ENCODE measurements at regions not wholly inside any gene's neighbourhood (a gene's known extent, or its start where the extent isn't known, plus 50 kb on each side); places are given as distances from the start of the nearest gene placed in this dataset.
A peak's percentile ranks its signal among the peaks of the same experiment; 100 is the strongest.
"Not testable (repeated sequence)": the region's sequence is repeated elsewhere in the genome, so short reads cannot be mapped to it uniquely, and the experiment has no call there.

GRCh38 chr17:62150471-62150870, 85.4 kb upstream of the MED13 start:
- DNase-seq = no peak

DNA sequence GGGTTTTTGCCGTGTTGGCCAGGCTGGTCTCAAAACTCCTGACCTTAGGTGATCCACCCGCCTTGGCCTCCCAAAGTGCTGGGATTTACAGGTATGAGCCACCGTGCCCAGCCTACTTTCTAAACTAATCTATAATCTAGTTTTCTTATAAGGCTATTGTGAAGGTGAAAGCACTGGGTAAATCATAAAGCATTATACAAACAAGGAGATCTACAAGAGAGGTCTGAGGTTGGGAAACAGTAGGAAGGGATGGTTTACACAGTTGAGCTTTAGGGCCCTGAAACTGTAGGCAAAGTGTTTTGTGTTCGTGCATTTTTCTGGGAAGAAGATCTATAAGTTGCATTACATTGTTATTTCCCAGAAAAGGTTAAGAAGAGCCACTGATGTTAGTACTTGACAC, 84.9 kb upstream of the MED13 start:
- DNase-seq = no peak

DNA sequence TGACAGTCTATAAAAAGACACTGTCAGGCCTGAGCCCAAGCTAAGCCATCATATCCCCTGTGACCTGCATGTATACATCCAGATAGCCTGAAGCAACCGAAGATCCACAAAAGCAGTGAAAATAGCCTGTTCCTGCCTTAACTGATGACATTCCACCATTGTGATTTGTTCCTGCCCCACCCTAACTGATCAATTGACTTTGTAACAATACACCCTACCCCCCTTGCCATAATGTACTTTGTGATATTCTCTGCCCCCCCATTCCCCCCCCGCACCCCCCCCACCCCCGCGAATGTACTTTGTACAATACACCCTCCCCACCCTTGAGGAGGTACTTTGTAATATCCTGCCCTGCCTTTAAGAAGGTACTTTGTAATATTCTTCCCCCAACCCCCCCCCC, 82.2 kb upstream of the MED13 start:
- DNase-seq = no peak

DNA sequence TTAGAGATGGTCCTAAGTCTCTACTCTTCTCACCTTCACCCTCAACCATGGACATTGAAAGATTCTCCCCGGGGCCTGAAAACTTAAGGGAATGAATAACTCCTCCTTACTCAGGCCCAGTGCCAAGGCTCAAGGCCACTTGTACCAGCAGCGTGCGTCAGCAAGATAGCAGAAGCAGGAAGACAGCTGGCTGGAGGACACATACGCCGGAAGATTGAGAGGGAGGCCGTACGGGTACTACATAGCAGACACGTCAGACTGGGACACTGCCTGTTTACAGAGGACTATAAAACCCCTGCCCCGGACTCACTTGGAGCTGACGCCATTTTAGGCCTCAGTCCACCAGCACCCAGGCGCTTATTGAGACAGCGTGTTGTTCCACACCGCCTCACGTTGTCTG, 75.8 kb upstream of the MED13 start:
- peak; percentile 90 for DNase-seq

GRCh38 chr17:62140376-62140775, 75.3 kb upstream of the MED13 start:
- DNase-seq = no peak

- not testable (repeated sequence) for DNase-seq
Observed at GRCh38 chr17:62139690-62140354, 74.7 kb upstream of the MED13 start.

GRCh38 chr17:62139141-62139540, 74.1 kb upstream of the MED13 start:
- DNase-seq = no peak

DNA sequence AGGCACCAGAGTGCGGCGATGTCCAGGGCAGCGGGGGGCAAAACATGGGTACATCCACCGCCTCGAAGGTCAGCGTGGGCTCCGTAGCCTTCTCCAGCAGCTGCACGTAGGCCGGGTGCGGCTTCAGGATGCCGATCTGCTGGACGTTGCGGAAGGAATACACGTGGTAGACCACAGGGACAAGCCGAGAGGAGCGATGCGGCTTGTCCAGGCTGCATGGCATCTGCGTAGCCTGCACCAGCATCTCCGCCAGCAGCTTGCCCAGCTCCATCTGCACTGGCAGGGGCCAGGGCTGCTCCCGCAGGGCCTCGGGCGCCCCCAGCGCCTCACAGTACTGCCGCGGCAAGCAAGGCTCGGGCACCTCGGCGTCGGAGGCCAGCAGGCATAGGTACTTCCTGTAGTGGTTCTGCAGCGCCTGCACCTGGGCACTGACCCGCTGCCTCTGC, 73.6 kb upstream of the MED13 start:
- DNase-seq = peak; percentile 48

DNA sequence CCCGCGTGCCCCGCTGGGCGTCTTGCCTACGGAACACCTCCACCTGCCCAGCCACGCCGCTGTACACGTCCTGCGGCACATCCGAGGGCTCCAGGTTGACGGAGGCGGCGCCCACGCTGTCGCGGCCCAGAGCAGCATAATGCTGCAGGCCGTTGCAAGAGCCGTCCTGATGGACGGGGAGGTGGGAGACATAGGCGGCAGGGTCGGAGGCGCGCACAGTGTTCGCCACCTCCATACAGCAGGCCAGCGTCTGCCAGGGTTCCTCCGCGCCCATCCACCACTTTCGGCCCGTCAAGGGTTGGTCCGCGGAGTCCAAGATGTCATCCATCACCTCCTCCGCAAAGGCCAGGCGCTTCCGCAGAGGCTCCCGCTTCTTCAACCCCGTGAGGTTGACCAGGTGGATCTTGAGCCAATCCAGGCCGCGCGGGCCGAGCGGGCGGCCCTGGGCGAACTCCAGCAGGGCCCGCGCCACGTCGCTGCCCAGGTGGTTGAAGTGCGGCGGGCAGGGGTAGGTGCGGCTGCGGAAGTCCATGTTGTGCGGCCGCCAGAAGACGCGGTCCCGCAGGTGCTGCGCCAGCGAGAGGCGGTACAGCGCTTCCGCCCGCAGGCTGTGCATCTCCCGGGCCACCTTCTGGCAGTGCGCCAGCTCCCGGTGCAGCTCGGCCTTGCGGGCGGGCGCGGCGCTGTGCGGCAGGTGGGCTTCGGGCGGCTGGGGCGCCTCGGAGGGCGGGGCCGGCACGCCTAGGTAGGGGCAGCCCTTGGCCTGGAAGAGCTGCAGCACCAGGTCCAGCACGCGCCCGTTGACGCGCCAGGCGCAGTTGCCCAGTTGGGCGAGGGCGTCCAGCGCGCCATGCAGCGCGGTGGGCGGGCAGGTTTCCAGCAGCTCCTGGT, 72.9 kb upstream of the MED13 start:
- peak; percentile 20 for DNase-seq

- DNase-seq = not testable (repeated sequence)
Observed at GRCh38 chr17:62137013-62137733, 72.1 kb upstream of the MED13 start.

DNA sequence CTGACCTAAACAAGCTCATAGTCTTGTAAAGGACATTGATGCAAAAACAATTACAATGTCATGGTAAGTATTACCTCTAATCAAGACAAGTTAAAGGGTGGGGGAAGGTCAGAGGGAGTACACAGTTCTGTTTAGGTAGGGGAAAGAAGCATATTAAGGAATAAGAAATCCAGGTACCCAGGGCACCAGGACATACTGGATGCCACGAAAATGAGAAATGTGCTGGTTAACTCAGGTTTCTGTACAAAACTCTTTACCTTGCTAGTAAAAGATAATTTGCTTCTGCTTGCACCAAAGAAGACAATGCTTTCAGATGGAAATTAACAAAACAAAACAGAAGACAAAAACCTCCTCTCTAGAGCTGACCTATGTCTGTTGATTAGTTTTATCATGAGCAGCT, 70.7 kb upstream of the MED13 start:
- no peak for DNase-seq

- not testable (repeated sequence) for DNase-seq
Observed at GRCh38 chr17:62135096-62135495, 70.0 kb upstream of the MED13 start.

- no peak for DNase-seq
Observed at GRCh38 chr17:62134397-62134796, 69.3 kb upstream of the MED13 start.

- not testable (repeated sequence) for DNase-seq
Observed at GRCh38 chr17:62131271-62131670, 66.2 kb upstream of the MED13 start.

DNA sequence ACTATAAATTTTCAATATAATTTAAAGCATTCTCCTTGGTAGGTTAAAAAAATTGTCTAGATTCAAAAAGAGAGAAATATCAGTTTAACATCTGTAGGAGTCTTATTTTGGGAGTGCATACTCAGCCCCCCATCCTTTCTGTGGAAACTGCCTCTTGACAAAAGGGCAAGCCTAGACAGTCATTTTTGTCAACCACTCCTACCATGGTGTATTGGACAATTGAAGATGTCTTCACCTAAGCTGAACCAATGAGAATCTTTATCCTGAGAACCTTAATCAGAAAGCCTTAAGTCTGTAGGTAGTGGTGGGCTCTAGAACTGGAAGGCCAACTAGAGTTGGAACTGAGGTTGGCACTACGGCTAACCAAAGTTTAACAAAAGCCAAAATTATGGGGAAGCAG, 65.7 kb upstream of the MED13 start:
- DNase-seq = no peak

DNA sequence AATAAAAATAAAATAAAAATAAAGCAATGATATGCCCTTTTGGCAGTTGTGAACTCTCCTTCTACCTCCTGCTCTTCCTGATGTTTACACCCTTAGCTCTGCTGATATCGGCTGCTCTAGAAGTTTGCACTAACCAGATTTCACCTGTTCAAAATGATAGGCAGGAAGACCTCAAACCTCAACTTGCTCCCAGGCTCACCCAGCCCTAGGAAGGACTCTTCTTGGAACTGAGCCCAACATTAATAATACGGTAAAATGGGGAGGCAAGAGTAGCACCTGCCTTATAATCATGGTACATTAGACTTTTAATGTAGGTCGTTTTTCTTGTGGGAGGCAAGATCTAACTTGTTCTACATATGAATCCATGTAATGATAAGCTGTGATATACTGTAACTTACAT, 61.2 kb upstream of the MED13 start:
- no peak for DNase-seq

- no peak for DNase-seq
Observed at GRCh38 chr17:62125307-62125706, 60.2 kb upstream of the MED13 start.

- DNase-seq = no peak
Observed at GRCh38 chr17:62121025-62121730, 56.1 kb upstream of the MED13 start.

- DNase-seq = no peak
Observed at GRCh38 chr17:62119373-62119772, 54.3 kb upstream of the MED13 start.

Measured in hematopoietic multipotent progenitor cell treated with erythropoietin and hydrocortisone succinate and interleukin-3 and kit ligand, for 4 days (in vitro differentiated cells).